ENCODE measurements at regions not wholly inside any gene's neighbourhood (a gene's known extent, or its start where the extent isn't known, plus 50 kb on each side); places are given as distances from the start of the nearest gene placed in this dataset.
"Not testable (repeated sequence)": the region's sequence is repeated elsewhere in the genome, so short reads cannot be mapped to it uniquely, and the experiment has no call there.

DNA sequence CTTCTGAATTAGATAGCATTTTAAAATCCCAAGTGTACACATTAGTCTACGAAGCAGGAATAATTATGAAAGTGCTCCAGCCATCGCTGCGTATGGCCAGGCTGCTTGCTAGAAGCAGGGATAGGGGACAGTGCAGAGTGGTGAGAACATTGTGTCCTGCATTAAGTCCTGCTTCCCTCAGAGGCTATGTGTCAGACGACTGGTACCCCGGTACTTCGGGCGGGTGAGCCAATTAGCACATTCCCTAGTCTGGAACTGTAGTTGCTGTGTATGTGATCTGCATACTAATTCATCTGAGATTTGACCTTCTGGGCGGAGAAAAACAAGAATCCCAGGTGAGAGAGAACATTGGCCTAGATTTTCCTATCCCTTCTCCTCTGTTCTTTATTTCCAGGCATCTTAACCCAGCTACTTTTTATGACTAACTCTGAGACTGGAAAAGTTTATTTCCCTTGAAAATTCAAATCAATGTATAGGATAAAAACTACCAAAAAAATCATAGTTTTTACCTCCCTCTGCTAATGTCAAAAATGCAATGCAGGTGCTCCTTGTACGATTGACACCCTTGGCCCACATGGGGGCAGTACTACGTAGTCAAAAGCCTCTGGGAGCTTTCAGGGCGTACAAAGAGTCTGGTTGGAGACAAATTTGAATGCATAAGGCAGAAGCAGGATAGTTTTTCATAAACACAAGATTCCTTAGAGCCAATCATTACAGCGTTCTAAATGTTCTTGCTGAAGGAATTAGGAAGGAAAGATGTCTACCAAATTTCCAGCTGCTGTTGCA lies 764.3 kb downstream of the NOVA1 start:
- DNase-seq (ENCODE audit: extremely low spot score): no peak
- CTCF ChIA-PET: interaction anchor here (1.7 kb wide), 1 partner anchor 10 kb away, joined by 6 read pairs; no protein-coding TSS in a partner anchor

DNA sequence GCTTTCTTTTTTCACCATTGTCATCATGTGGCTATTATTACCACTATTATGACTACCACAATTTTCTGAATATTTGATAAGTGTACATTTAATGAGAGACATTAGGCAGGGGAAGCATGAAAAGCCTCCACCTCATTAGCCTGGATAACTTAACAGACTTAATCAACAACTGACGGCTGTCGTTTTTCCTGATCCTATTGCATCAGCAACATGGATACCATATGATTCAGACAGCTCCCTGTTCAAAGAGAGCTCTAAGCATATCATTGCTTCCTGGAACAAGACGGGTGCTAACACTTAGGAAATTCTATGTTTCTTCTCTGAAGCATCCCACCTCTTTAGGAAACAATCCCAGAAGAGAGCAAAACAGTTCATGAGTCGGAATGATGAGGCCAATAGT lies 765.2 kb downstream of the NOVA1 start:
- ChIA-PET CTCF (no interaction called here), POLR2A (no interaction called here)
- no peak for DNase-seq (ENCODE audit: extremely low spot score)
- TF ChIP-seq, protein P1, sequence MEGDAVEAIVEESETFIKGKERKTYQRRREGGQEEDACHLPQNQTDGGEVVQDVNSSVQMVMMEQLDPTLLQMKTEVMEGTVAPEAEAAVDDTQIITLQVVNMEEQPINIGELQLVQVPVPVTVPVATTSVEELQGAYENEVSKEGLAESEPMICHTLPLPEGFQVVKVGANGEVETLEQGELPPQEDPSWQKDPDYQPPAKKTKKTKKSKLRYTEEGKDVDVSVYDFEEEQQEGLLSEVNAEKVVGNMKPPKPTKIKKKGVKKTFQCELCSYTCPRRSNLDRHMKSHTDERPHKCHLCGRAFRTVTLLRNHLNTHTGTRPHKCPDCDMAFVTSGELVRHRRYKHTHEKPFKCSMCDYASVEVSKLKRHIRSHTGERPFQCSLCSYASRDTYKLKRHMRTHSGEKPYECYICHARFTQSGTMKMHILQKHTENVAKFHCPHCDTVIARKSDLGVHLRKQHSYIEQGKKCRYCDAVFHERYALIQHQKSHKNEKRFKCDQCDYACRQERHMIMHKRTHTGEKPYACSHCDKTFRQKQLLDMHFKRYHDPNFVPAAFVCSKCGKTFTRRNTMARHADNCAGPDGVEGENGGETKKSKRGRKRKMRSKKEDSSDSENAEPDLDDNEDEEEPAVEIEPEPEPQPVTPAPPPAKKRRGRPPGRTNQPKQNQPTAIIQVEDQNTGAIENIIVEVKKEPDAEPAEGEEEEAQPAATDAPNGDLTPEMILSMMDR (IDR thresholded peaks at IDR 0.05; ENCODE audit: control extremely low read depth, extremely low read depth, low read depth, missing control alignments): no peak

More for the DNA sequence above, 764.3 kb downstream of the NOVA1 start:
- TF ChIP-seq, protein P1 (IDR thresholded peaks at IDR 0.05; ENCODE audit: control extremely low read depth, extremely low read depth, low read depth, missing control alignments): no peak
- POLR2A ChIA-PET: no interaction called here

DNA sequence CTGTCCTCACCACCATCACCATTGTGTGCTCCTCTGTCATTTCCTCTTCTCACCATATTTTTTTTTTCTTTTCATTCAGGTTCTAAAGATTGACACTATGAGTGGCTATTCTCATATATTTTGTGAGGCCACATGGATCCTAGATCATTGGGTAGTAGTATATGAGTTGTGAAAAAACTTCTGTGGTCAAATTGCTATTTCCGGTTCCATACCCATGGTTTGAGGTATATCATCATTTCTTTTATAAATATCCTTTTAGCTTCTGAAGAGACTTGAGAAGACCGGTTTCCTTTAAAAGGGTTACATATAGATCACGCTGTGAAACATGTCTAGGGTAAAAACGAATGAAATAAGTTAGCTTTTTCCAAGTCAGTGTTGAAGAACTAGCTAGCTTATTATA lies 769.3 kb downstream of the NOVA1 start:
- ChIA-PET POLR2A (no interaction called here), CTCF (interaction anchor here (1.1 kb wide), 1 partner anchor 9 kb away, joined by 3 read pairs; no protein-coding TSS in a partner anchor)
- TF ChIP-seq, protein P1 (IDR thresholded peaks at IDR 0.05; ENCODE audit: control extremely low read depth, extremely low read depth, low read depth, missing control alignments): no peak
- DNase-seq (ENCODE audit: extremely low spot score): no peak

DNA sequence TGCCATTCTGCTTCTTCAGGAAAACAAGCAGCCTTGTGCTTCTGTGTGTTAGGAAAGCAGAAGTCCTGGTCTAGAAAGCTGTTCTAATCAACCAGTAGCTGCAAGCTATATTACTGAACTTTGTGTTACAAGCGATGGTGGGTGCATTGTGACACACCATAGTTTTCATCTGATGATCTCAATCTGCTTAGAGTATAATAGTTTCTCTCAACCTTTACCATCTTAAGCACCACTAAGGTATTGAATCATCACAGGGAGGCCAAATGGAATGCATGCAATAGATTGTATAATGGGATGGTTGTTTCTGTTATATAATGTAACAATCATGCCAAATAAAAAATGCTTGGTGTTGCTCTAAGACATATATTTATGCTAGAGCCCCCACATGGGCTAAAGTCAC lies 771.7 kb downstream of the NOVA1 start:
- no peak for DNase-seq (ENCODE audit: extremely low spot score)
- ChIA-PET POLR2A (no interaction called here), CTCF (interaction anchor here (1.0 to 1.4 kb wide), 2 partner anchors 13 to 14 kb away, joined by 3 to 4 read pairs; no protein-coding TSS in a partner anchor)
- TF ChIP-seq, protein P1 (IDR thresholded peaks at IDR 0.05; ENCODE audit: control extremely low read depth, extremely low read depth, low read depth, missing control alignments): no peak

DNA sequence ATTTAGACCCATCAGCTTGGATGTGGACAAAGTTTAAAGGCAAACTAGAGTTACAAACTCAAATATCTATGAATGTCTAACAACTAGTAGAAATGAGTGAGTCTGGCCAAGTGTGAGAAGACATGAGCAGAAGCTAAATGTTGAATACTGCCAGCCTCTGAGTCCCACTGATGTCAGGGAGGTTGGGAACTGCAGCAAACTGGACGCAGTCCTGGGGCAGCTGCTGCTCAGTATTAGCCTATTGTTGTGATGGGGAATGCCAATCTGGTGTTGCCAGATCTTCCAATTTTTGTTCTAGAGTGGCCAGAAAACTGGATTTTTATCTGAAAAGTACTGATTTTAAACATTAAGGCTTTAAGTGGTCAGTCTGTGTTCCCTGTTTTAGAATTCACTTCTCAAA lies 770.4 kb upstream of the STXBP6 start:
- POLR2A ChIA-PET: no interaction called here
- CTCF ChIA-PET: interaction anchor here (1.0 kb wide), 1 partner anchor 8 kb away, joined by 3 read pairs; no protein-coding TSS in a partner anchor
- TF ChIP-seq, protein P1 (IDR thresholded peaks at IDR 0.05; ENCODE audit: control extremely low read depth, extremely low read depth, low read depth, missing control alignments): no peak
- DNase-seq (ENCODE audit: extremely low spot score): no peak

DNA sequence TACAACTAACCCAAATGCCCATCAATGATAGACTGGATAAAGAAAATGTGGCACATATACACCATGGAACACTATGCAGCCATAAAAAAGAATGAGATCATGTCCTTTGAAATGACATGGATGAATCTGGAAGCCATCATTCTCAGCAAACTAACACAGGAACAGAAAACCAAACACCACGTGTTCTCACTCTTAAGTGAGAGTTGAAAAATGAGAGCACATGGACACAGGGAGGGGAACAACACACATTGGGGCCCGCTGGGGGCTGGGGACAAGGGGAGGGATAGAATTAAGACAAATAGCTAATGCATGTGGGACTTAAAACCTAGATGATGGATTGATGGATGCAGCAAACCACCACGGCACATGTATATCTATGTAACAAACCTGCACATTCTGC lies 764.7 kb upstream of the STXBP6 start:
- DNase-seq (ENCODE audit: extremely low spot score); CTCF ChIA-PET; POLR2A ChIA-PET: not testable (repeated sequence)

DNA sequence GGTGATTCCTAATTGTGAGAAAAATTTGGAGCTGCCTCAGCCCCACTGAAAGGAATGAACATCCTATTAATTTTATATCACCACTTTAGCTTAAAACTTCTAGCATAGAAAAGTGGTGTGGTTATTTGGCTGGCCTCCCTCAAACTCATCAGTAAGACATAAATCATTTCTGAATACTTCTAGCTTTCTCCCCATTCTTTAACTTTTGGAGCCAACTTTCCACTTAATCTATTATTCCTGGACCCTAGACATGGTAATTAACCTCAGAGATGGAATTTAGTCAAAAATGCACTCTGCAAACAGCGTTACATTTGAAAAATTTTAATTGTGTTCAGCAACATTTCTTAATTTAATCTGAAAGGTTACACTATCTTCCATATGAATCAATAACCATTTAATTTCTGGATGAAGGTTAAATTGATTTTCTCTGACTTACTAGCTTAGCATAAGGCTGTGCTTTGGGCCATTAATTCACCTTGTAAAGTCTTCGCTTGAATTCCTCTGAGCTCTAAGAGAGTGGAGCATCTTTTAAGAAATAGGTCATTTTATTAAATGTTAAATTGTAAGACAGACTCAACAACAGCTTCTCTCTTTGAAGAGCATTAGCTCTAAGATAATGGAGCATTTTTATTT lies 753.6 kb upstream of the STXBP6 start:
- CTCF ChIA-PET: interaction anchor here (1.3 kb wide), 1 partner anchor 19 kb away, joined by 3 read pairs; no protein-coding TSS in a partner anchor
- TF ChIP-seq, protein P1 (IDR thresholded peaks at IDR 0.05; ENCODE audit: control extremely low read depth, extremely low read depth, low read depth, missing control alignments): no peak
- POLR2A ChIA-PET: no interaction called here
- DNase-seq (ENCODE audit: extremely low spot score): no peak
